GM21717 (cell line): ENCODE measurements at regions not wholly inside any gene's neighbourhood (a gene's known extent, or its start where the extent isn't known, plus 50 kb on each side); places are given as distances from the start of the nearest gene placed in this dataset.
A peak's percentile ranks its signal among the peaks of the same experiment; 100 is the strongest.

Experiments used
- ATAC-seq: cut with Tn5 transposase; IDR thresholded peaks from one replicate; pipeline ENCODE4 v1.9.1; 2021; ENCODE audit warnings: mild to moderate bottlenecking, moderate library complexity; ENCODE audit not compliant: unreplicated experiment

GRCh38 chr15:77557564-77557963, 75.1 kb downstream of the LINGO1 start:
- ATAC-seq, result no peak

GRCh38 chr15:77557144-77557543, 75.6 kb downstream of the LINGO1 start:
- ATAC-seq, result no peak

GRCh38 chr15:77556622-77557021, 76.1 kb downstream of the LINGO1 start:
- no peak for ATAC-seq

GRCh38 chr15:77555232-77555631, 77.5 kb downstream of the LINGO1 start:
- ATAC-seq, result no peak

GRCh38 chr15:77554306-77555080, 78.2 kb downstream of the LINGO1 start:
- ATAC-seq, result no peak

- no peak for ATAC-seq
These were observed 79.0 kb downstream of the LINGO1 start for GRCh38 chr15:77553695-77554094.

- ATAC-seq, result no peak
These were observed 79.5 kb downstream of the LINGO1 start for GRCh38 chr15:77553257-77553656.

GRCh38 chr15:77552066-77552465, 80.6 kb downstream of the LINGO1 start:
- ATAC-seq, result no peak

GRCh38 chr15:77550301-77551251, 82.1 kb downstream of the LINGO1 start:
- no peak for ATAC-seq

- no peak for ATAC-seq
These were observed 83.0 kb downstream of the LINGO1 start for GRCh38 chr15:77549576-77550288.

- ATAC-seq, result no peak
These were observed 83.8 kb downstream of the LINGO1 start for GRCh38 chr15:77548589-77549557.

GRCh38 chr15:77547801-77548588, 84.7 kb downstream of the LINGO1 start:
- no peak for ATAC-seq

GRCh38 chr15:77546870-77547269, 85.8 kb downstream of the LINGO1 start:
- no peak for ATAC-seq

GRCh38 chr15:77546050-77546501, 86.6 kb downstream of the LINGO1 start:
- ATAC-seq, result no peak

- ATAC-seq, result no peak
These were observed 87.7 kb downstream of the LINGO1 start for GRCh38 chr15:77545058-77545457.

GRCh38 chr15:77544162-77544561, 88.5 kb downstream of the LINGO1 start:
- no peak for ATAC-seq

GRCh38 chr15:77543159-77543882, 89.4 kb downstream of the LINGO1 start:
- peak; percentile 66 for ATAC-seq

GRCh38 chr15:77542491-77543001, 90.2 kb downstream of the LINGO1 start:
- no peak for ATAC-seq
